Nephron progenitor cell (in vitro differentiated cells): ENCODE measurements at regions not wholly inside any gene's neighbourhood (a gene's known extent, or its start where the extent isn't known, plus 50 kb on each side); places are given as distances from the start of the nearest gene placed in this dataset.
"Not testable (repeated sequence)": the region's sequence is repeated elsewhere in the genome, so short reads cannot be mapped to it uniquely, and the experiment has no call there.

ENCODE experiments used
- DNase-seq: peaks from one replicate; pipeline ENCODE4 v3.0.0; 2021
- H3K27ac Mint-ChIP-seq: 2 replicates; pipeline ENCODE4 v1.8.0; 2021; ENCODE audit warnings: mild to moderate bottlenecking, moderate library complexity, mixed read lengths
- H3K27me3 Mint-ChIP-seq: 2 replicates; pipeline ENCODE4 v1.8.0; 2021; ENCODE audit warnings: mild to moderate bottlenecking, low read depth, mixed read lengths; ENCODE audit not compliant: poor library complexity
- H3K36me3 Mint-ChIP-seq: 2 replicates; pipeline ENCODE4 v1.8.0; 2021; ENCODE audit warnings: low read depth, mixed read lengths
- H3K4me1 Mint-ChIP-seq: 2 replicates; pipeline ENCODE4 v1.8.0; 2021; ENCODE audit warnings: mixed read lengths
- H3K4me3 Mint-ChIP-seq: 2 replicates; pipeline ENCODE4 v1.8.0; 2021; ENCODE audit warnings: mild to moderate bottlenecking, moderate library complexity, mixed read lengths
- H3K9me3 Mint-ChIP-seq: 2 replicates; pipeline ENCODE4 v1.8.0; 2021; ENCODE audit warnings: mild to moderate bottlenecking, moderate library complexity, mixed read lengths
- TF ChIP-seq, protein P1 (sequence below): fragments of 200-600 bp; sonication (generic); IDR thresholded peaks from 2 replicates; pipeline ENCODE4 v1.5.0; 2021; ENCODE audit warnings: antibody characterized with exemption

DNA sequence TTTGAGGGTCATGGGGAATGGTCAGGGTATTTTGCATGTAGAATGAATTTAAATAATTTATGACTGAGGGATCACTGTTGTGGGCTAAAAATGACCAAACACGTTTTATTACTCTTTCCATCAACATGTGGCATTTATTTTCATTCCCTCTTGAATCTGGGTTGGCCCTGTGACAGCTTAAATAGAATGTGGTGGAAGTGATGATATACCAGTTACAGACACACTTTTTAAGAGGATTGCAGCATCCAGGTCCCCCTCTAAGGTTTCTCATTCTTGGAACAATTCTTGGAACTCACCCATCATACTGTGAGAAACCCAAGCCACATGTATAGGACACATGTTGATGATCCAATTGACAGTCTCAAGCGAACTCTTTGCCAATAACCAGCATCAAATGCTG is 272.4 kb downstream of the ETV1 start:
- H3K36me3 Mint-ChIP-seq: no peaks in the 10 kb centered on the region
- peaks cover 15% of the 10 kb centered on the region for H3K9me3 Mint-ChIP-seq
- TF ChIP-seq, protein P1, sequence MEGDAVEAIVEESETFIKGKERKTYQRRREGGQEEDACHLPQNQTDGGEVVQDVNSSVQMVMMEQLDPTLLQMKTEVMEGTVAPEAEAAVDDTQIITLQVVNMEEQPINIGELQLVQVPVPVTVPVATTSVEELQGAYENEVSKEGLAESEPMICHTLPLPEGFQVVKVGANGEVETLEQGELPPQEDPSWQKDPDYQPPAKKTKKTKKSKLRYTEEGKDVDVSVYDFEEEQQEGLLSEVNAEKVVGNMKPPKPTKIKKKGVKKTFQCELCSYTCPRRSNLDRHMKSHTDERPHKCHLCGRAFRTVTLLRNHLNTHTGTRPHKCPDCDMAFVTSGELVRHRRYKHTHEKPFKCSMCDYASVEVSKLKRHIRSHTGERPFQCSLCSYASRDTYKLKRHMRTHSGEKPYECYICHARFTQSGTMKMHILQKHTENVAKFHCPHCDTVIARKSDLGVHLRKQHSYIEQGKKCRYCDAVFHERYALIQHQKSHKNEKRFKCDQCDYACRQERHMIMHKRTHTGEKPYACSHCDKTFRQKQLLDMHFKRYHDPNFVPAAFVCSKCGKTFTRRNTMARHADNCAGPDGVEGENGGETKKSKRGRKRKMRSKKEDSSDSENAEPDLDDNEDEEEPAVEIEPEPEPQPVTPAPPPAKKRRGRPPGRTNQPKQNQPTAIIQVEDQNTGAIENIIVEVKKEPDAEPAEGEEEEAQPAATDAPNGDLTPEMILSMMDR: no peak
- H3K27me3 Mint-ChIP-seq: no peaks in the 10 kb centered on the region
- DNase-seq: no peak
- H3K4me1 Mint-ChIP-seq: no peaks in the 10 kb centered on the region
- no peak overlapping the region for H3K4me3 Mint-ChIP-seq
- no peak overlapping the region for H3K27ac Mint-ChIP-seq

DNA sequence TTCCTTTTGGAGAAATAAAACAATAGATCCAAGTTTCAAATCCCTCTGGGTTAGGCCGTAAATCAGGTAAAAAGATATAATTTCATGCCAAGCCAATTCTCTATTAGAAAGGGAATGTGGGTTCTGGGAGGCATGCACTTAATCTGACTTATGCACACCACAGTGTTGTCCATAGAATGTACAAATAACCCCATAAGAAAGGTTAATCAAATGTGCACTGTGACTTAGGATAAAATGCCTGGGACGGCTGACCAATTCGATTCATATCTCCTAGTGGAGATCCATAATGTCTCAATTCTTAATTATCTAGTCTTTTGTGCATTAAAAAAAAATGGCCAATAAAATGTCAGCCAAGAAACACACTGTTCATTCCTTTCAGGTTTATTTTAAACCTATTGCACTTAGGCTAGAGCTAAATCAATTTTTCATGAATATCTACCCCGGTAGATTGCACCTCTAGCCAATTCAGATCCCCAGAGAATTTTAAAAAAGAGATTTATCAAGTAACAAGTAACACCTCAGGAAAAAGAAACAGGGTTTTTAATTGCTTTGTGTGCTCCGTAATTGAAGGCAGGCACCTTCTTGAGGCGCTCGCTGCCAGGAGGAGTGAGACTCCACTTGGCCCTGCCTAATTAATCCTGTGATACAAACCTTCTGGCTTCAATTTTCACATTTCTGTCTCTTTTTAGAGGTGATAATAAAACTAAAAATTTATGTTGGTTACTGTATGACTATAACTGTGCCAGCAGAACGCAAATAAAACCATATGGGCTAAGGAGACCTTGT is 265.1 kb downstream of the ETV1 start:
- no peak for DNase-seq
- Mint-ChIP-seq H3K9me3 (peaks cover 14% of the 10 kb centered on the region), H3K4me1 (no peaks in the 10 kb centered on the region), H3K27me3 (no peaks in the 10 kb centered on the region), H3K4me3 (no peak overlapping the region), H3K27ac (no peak overlapping the region), H3K36me3 (no peaks in the 10 kb centered on the region)
- TF ChIP-seq, protein P1: no peak

DNA sequence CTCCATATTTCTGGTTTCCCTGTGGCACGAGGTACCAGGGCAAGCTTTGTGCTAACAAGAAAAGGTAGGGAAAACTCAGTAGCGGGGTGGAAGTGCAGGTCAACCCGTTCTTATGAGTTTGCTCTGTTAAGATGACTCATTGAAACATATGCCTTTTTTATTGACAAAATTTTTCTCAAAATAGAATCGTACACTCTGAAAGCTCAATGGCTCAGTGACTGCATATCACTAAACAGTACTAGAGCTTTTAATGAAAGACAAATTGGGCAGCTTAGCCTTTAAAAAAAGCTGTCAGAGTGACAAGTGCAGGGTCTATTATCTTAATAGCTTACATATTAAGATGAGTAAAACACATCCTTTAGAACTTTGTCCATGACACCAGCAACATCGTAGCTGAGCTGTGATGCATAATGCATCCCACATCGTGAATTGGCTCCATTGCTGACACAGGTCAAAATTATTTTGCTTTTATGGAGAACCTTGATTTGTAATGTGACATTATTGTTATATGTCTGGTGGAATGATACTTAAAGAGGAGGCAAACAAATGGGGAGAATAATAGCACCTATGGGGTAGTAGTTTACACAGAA is 264.4 kb downstream of the ETV1 start:
- H3K4me3 Mint-ChIP-seq: no peak overlapping the region
- TF ChIP-seq, protein P1: no peak
- H3K27ac Mint-ChIP-seq: no peak overlapping the region

DNA sequence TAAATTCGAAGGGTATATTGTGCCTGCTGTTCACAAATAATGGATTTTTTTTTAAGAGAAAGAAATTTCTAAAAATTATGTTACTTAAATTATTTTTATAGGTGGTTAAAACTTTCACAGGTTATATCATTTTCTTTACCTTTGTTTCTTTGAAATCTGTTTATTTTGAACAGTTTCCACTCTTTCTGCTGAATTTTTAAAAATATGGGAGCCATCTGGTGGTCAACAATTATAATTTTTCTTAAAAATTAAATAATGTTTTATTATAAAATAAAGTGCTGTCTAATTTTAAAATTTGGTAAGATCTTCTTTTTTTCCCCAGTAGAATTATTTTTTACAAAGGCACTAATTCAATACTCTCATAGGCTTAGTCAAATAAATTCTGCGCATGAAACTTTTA is 263.9 kb downstream of the ETV1 start:
- no peak for DNase-seq
- Mint-ChIP-seq H3K4me1 (no peaks in the 10 kb centered on the region), H3K36me3 (no peaks in the 10 kb centered on the region), H3K27ac (no peak overlapping the region), H3K9me3 (peaks cover 15% of the 10 kb centered on the region), H3K27me3 (no peaks in the 10 kb centered on the region), H3K4me3 (no peak overlapping the region)
- TF ChIP-seq, protein P1: no peak

More for the DNA sequence above, 264.4 kb downstream of the ETV1 start:
- Mint-ChIP-seq H3K36me3 (no peaks in the 10 kb centered on the region), H3K9me3 (peaks cover 15% of the 10 kb centered on the region), H3K27me3 (no peaks in the 10 kb centered on the region), H3K4me1 (no peaks in the 10 kb centered on the region)
- no peak for DNase-seq

DNA sequence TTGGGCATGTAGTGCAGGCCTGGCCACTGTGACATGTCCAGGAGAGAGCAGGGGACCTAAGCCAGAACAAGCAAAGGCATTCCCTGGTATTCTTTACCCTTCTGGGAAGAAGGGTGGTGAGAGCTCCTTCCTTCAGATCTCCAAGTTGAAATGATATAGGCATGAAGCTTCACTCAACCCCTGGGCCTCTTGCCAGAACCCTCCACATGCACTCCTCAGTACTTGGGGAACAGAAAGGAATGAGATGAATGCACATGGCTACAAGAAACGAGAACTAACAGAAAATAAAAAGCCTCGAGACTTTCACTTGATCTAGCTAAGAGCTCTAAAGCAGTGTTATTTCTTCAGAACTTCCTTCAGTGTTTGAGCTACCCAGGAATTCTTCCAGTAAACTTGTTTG is 262.2 kb downstream of the ETV1 start:
- H3K27me3 Mint-ChIP-seq: no peaks in the 10 kb centered on the region
- no peak overlapping the region for H3K4me3 Mint-ChIP-seq
- no peak for DNase-seq
- peaks cover 12% of the 10 kb centered on the region for H3K9me3 Mint-ChIP-seq
- no peaks in the 10 kb centered on the region for H3K36me3 Mint-ChIP-seq
- peak overlapping the region; percentile 42 for H3K27ac Mint-ChIP-seq
- H3K4me1 Mint-ChIP-seq: no peaks in the 10 kb centered on the region
- TF ChIP-seq, protein P1: no peak

DNA sequence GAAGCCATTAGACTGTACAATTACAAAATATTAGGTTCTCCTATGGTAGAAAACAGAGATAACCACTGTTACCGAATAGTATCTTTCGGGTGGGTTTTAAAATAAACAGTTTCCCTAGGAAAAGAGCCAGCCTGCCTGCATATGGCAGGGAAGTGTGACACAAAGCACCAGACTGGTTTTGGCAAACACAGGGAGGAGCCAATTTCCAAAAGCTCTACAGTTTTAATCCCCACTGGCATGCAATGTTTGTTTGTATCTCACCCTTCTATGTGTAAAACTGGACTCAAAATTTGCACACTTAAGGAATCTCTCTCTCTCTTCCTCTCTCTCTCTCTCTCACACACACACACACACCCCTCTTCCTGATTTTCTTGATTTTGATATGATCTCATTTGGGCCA is 261.7 kb downstream of the ETV1 start:
- no peak overlapping the region for H3K4me3 Mint-ChIP-seq
- H3K27ac Mint-ChIP-seq: no peak overlapping the region
- DNase-seq: no peak
- peaks cover 12% of the 10 kb centered on the region for H3K9me3 Mint-ChIP-seq
- H3K36me3 Mint-ChIP-seq: no peaks in the 10 kb centered on the region
- TF ChIP-seq, protein P1: no peak
- H3K27me3 Mint-ChIP-seq: no peaks in the 10 kb centered on the region
- no peaks in the 10 kb centered on the region for H3K4me1 Mint-ChIP-seq

DNA sequence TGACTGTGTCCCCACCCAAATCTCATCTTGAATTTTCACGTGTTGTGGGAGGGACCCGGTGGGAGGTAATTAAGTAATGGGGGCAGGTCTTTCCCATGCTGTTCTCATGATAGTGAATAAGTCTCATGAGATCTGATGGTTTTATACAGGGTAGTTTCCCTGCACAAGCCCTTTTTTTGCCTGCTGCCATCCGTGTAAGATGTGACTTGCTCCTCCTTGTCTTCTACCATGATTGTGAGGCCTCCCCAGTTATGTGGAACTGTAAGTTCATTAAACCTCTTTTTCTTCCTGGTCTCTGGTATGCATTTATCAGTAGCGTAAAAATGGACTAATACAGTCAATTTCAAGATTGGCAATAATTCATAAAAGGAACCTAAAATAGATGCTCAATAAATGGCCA is 261.0 kb downstream of the ETV1 start:
- not testable (repeated sequence) for H3K27ac Mint-ChIP-seq, H3K36me3 Mint-ChIP-seq

More for the DNA sequence above, 261.0 kb downstream of the ETV1 start:
- H3K4me3 Mint-ChIP-seq, H3K27me3 Mint-ChIP-seq, H3K4me1 Mint-ChIP-seq, DNase-seq: not testable (repeated sequence)
- H3K9me3 Mint-ChIP-seq: peaks cover 12% of the 10 kb centered on the region
